Esophagus (tissue), 2 donors: ENCODE measurements at regions not wholly inside any gene's neighbourhood (a gene's known extent, or its start where the extent isn't known, plus 50 kb on each side); places are given as distances from the start of the nearest gene placed in this dataset.

Experiments used
- H3K27ac ChIP-seq, 2 donors: one replicate each; pipeline ENCODE4 v1.5.1; 2013; ENCODE audit warnings: low read depth in 2 of 2, mild to moderate bottlenecking in 2 of 2, inconsistent platforms in 1 of 2, low read length in 1 of 2, moderate library complexity in 1 of 2
- H3K27me3 ChIP-seq, 2 donors: one replicate each; pipeline ENCODE4 v1.6.1; 2013; ENCODE audit warnings: low read length in 2 of 2, control low read depth in 1 of 2, mild to moderate bottlenecking in 1 of 2; ENCODE audit not compliant: insufficient read depth in 2 of 2, control insufficient read depth in 1 of 2
- H3K36me3 ChIP-seq, 2 donors: one replicate each; pipeline ENCODE4 v1.6.1; 2013; ENCODE audit warnings: low read length in 1 of 2; ENCODE audit not compliant: control insufficient read depth in 2 of 2, insufficient read depth in 2 of 2
- H3K4me1 ChIP-seq, 2 donors: one replicate each; pipeline ENCODE4 v1.6.1; 2013; ENCODE audit warnings: low read length in 1 of 2; ENCODE audit not compliant: control insufficient read depth in 2 of 2, insufficient read depth in 2 of 2
- H3K4me3 ChIP-seq, 2 donors: one replicate each; pipeline ENCODE4 v1.5.1; 2013; ENCODE audit warnings: low read length in 2 of 2, mild to moderate bottlenecking in 2 of 2, low read depth in 1 of 2, moderate library complexity in 1 of 2
- H3K9me3 ChIP-seq, 2 donors: one replicate each; pipeline ENCODE4 v1.6.1; 2013; ENCODE audit warnings: mild to moderate bottlenecking in 2 of 2, low read depth in 1 of 2, low read length in 1 of 2, moderate library complexity in 1 of 2; ENCODE audit not compliant: control insufficient read depth in 2 of 2, insufficient read depth in 1 of 2
- WGBS, 2 donors: extraction: QIAGEN DNeasy Blood & Tissue Kit; methylation state at CpG; one replicate each; pipeline ENCODE4 v1.1.7; 2013; 5-methylcytosine and 5-hydroxymethylcytosine counted together
- donor health status: healthy with polysubstance abuse.
- donor health status: Bipolar disorder and iron deficiency.

GRCh38 chr4:187183346-187183745 lies 459.7 kb upstream of the FAT1 start:
- WGBS, 2 donors: 91 to 93% methylated on average over 9 of the region's 9 CpGs

GRCh38 chr4:187183826-187184225 lies 460.2 kb upstream of the FAT1 start:
- WGBS, 2 donors: 65 to 78% methylated on average over 2 of the region's 2 CpGs
- H3K4me3 ChIP-seq: no peak overlapping the region
- peaks cover 0 to 2% of the 10 kb centered on the region in 2 donors for H3K27me3 ChIP-seq
- no peak overlapping the region for H3K27ac ChIP-seq
- no peaks in the 10 kb centered on the region for H3K9me3 ChIP-seq
- H3K36me3 ChIP-seq: no peaks in the 10 kb centered on the region
- no peaks in the 10 kb centered on the region for H3K4me1 ChIP-seq

More at GRCh38 chr4:187183346-187183745, 459.7 kb upstream of the FAT1 start:
- Histone ChIP-seq H3K27ac (no peak overlapping the region), H3K4me3 (no peak overlapping the region), H3K4me1 (no peaks in the 10 kb centered on the region), H3K9me3 (no peaks in the 10 kb centered on the region), H3K27me3 (peaks cover 0 to 2% of the 10 kb centered on the region in 2 donors), H3K36me3 (no peaks in the 10 kb centered on the region)

- Histone ChIP-seq H3K27me3 (peaks cover 0 to 2% of the 10 kb centered on the region in 2 donors), H3K36me3 (no peaks in the 10 kb centered on the region), H3K9me3 (no peaks in the 10 kb centered on the region), H3K27ac (no peak overlapping the region), H3K4me3 (no peak overlapping the region), H3K4me1 (no peaks in the 10 kb centered on the region)
- 55 to 56% methylated on average over 6 of the region's 6 CpGs for WGBS, 2 donors
These were observed 460.9 kb upstream of the FAT1 start for GRCh38 chr4:187184508-187184907.

GRCh38 chr4:187188118-187188517 lies 464.5 kb upstream of the FAT1 start:
- H3K27me3 ChIP-seq: no peaks in the 10 kb centered on the region
- WGBS, 2 donors: 58 to 64% methylated on average over 7 of the region's 7 CpGs
- no peaks in the 10 kb centered on the region for H3K36me3 ChIP-seq
- H3K9me3 ChIP-seq: no peaks in the 10 kb centered on the region
- no peaks in the 10 kb centered on the region for H3K4me1 ChIP-seq
- no peak overlapping the region for H3K27ac ChIP-seq
- H3K4me3 ChIP-seq: no peak overlapping the region

GRCh38 chr4:187188741-187189140 lies 465.1 kb upstream of the FAT1 start:
- H3K9me3 ChIP-seq: no peaks in the 10 kb centered on the region
- no peaks in the 10 kb centered on the region for H3K36me3 ChIP-seq
- no peaks in the 10 kb centered on the region for H3K4me1 ChIP-seq
- 90 to 92% methylated on average over 3 of the region's 3 CpGs for WGBS, 2 donors
- no peak overlapping the region for H3K27ac ChIP-seq
- no peaks in the 10 kb centered on the region for H3K27me3 ChIP-seq
- H3K4me3 ChIP-seq: no peak overlapping the region

GRCh38 chr4:187190390-187190789 lies 466.7 kb upstream of the FAT1 start:
- Histone ChIP-seq H3K27me3 (no peaks in the 10 kb centered on the region), H3K4me1 (no peaks in the 10 kb centered on the region), H3K9me3 (no peaks in the 10 kb centered on the region), H3K27ac (no peak overlapping the region), H3K4me3 (no peak overlapping the region), H3K36me3 (no peaks in the 10 kb centered on the region)
- WGBS, 2 donors: 48 to 53% methylated on average over 1 of the region's 1 CpG

- no peaks in the 10 kb centered on the region for H3K27me3 ChIP-seq
- H3K36me3 ChIP-seq: no peaks in the 10 kb centered on the region
- H3K27ac ChIP-seq: no peak overlapping the region
- H3K4me1 ChIP-seq: no peaks in the 10 kb centered on the region
- H3K9me3 ChIP-seq: no peaks in the 10 kb centered on the region
- WGBS, 2 donors: 81 to 84% methylated on average over 5 of the region's 5 CpGs
- H3K4me3 ChIP-seq: no peak overlapping the region
These were observed 468.0 kb upstream of the FAT1 start for GRCh38 chr4:187191676-187192075.

GRCh38 chr4:187192266-187192665 lies 468.6 kb upstream of the FAT1 start:
- Histone ChIP-seq H3K27ac (no peak overlapping the region), H3K27me3 (no peaks in the 10 kb centered on the region), H3K4me3 (no peak overlapping the region), H3K9me3 (no peaks in the 10 kb centered on the region), H3K36me3 (no peaks in the 10 kb centered on the region), H3K4me1 (no peaks in the 10 kb centered on the region)
- WGBS, 2 donors: 92 to 95% methylated on average over 9 of the region's 9 CpGs

GRCh38 chr4:187193141-187193540 lies 469.5 kb upstream of the FAT1 start:
- H3K4me3 ChIP-seq: no peak overlapping the region
- no peaks in the 10 kb centered on the region for H3K27me3 ChIP-seq
- H3K27ac ChIP-seq: no peak overlapping the region
- H3K4me1 ChIP-seq: no peaks in the 10 kb centered on the region
- H3K36me3 ChIP-seq: no peaks in the 10 kb centered on the region
- 41 to 76% methylated on average over 3 of the region's 3 CpGs for WGBS, 2 donors
- no peaks in the 10 kb centered on the region for H3K9me3 ChIP-seq

GRCh38 chr4:187204389-187204918 lies 480.8 kb upstream of the FAT1 start:
- no peaks in the 10 kb centered on the region for H3K27me3 ChIP-seq
- H3K9me3 ChIP-seq: no peaks in the 10 kb centered on the region
- 69 to 70% methylated on average over 5 of the region's 5 CpGs for WGBS, 2 donors
- H3K27ac ChIP-seq: no peak overlapping the region
- H3K4me3 ChIP-seq: no peak overlapping the region
- no peaks in the 10 kb centered on the region for H3K4me1 ChIP-seq
- H3K36me3 ChIP-seq: no peaks in the 10 kb centered on the region
